ENCODE measurements at regions not wholly inside any gene's neighbourhood (a gene's known extent, or its start where the extent isn't known, plus 50 kb on each side); places are given as distances from the start of the nearest gene placed in this dataset.
"Not testable (repeated sequence)": the region's sequence is repeated elsewhere in the genome, so short reads cannot be mapped to it uniquely, and the experiment has no call there.

- H3K36me3 ChIP-seq (ENCODE audit: insufficient read depth), result no peaks in the 10 kb centered on the region
- no peak overlapping the region for H3K27ac ChIP-seq
- H3K79me2 ChIP-seq (ENCODE audit: insufficient read depth, low read depth), result no peaks in the 10 kb centered on the region
- no peak overlapping the region for H3K4me2 ChIP-seq
- H3K4me1 ChIP-seq (ENCODE audit: low read depth, poor library complexity, severe bottlenecking), result peaks cover 6% of the 10 kb centered on the region
- no peak for TF ChIP-seq CTCF (conservative IDR thresholded peaks at IDR 0.05; ENCODE audit: low read depth, low read length)
- H4K20me1 ChIP-seq (ENCODE audit: insufficient read depth), result no peaks in the 10 kb centered on the region
- H3K4me3 ChIP-seq (IDR thresholded peaks at IDR 0.05; ENCODE audit: insufficient read depth, low read depth, low read length), result no peak overlapping the region
- H3K9ac ChIP-seq, result no peak overlapping the region
- H2AFZ ChIP-seq (ENCODE audit: low read depth), result no peak overlapping the region
- no peaks in the 10 kb centered on the region for H3K27me3 ChIP-seq (ENCODE audit: insufficient read depth, low read depth)
Observed at GRCh38 chr6:3913958-3914337, 64.8 kb downstream of the FAM50B start.

GRCh38 chr6:3915076-3915791, 66.1 kb downstream of the FAM50B start:
- H3K9ac ChIP-seq, result no peak overlapping the region
- TF ChIP-seq CTCF (conservative IDR thresholded peaks at IDR 0.05; ENCODE audit: low read depth, low read length), result no peak
- H2AFZ ChIP-seq (ENCODE audit: low read depth), result no peak overlapping the region
- H3K27ac ChIP-seq, result no peak overlapping the region
- H3K79me2 ChIP-seq (ENCODE audit: insufficient read depth, low read depth), result no peaks in the 10 kb centered on the region
- H3K36me3 ChIP-seq (ENCODE audit: insufficient read depth), result no peaks in the 10 kb centered on the region
- no peak overlapping the region for H3K4me3 ChIP-seq (IDR thresholded peaks at IDR 0.05; ENCODE audit: insufficient read depth, low read depth, low read length)
- H3K4me2 ChIP-seq, result peak overlapping the region; percentile 17; the same call in 1 of the 2 replicates
- peaks cover 6% of the 10 kb centered on the region for H3K4me1 ChIP-seq (ENCODE audit: low read depth, poor library complexity, severe bottlenecking)
- H4K20me1 ChIP-seq (ENCODE audit: insufficient read depth), result no peaks in the 10 kb centered on the region
- no peaks in the 10 kb centered on the region for H3K27me3 ChIP-seq (ENCODE audit: insufficient read depth, low read depth)

- Histone ChIP-seq H3K27me3 (ENCODE audit: insufficient read depth, low read depth) (no peaks in the 10 kb centered on the region), H3K27ac (no peak overlapping the region), H3K79me2 (ENCODE audit: insufficient read depth, low read depth) (no peaks in the 10 kb centered on the region), H2AFZ (ENCODE audit: low read depth) (no peak overlapping the region), H3K4me1 (ENCODE audit: low read depth, poor library complexity, severe bottlenecking) (peaks cover 6% of the 10 kb centered on the region), H4K20me1 (ENCODE audit: insufficient read depth) (no peaks in the 10 kb centered on the region), H3K4me3 (IDR thresholded peaks at IDR 0.05; ENCODE audit: insufficient read depth, low read depth, low read length) (no peak overlapping the region), H3K36me3 (ENCODE audit: insufficient read depth) (no peaks in the 10 kb centered on the region), H3K9ac (no peak overlapping the region), H3K4me2 (no peak overlapping the region)
- TF ChIP-seq CTCF (conservative IDR thresholded peaks at IDR 0.05; ENCODE audit: low read depth, low read length), result no peak
Observed at GRCh38 chr6:3916211-3916610, 67.0 kb downstream of the FAM50B start.

GRCh38 chr6:3916749-3917148, 67.6 kb downstream of the FAM50B start:
- not testable (repeated sequence) for H3K36me3 ChIP-seq (ENCODE audit: insufficient read depth); H2AFZ ChIP-seq (ENCODE audit: low read depth); H3K4me3 ChIP-seq (IDR thresholded peaks at IDR 0.05; ENCODE audit: insufficient read depth, low read depth, low read length); H3K4me1 ChIP-seq (ENCODE audit: low read depth, poor library complexity, severe bottlenecking); H3K27me3 ChIP-seq (ENCODE audit: insufficient read depth, low read depth); H3K27ac ChIP-seq; H3K79me2 ChIP-seq (ENCODE audit: insufficient read depth, low read depth); H3K9ac ChIP-seq; H4K20me1 ChIP-seq (ENCODE audit: insufficient read depth); H3K4me2 ChIP-seq

GRCh38 chr6:3918469-3918868, 69.3 kb downstream of the FAM50B start:
- no peak overlapping the region for H3K27ac ChIP-seq
- H4K20me1 ChIP-seq (ENCODE audit: insufficient read depth), result no peaks in the 10 kb centered on the region
- H3K27me3 ChIP-seq (ENCODE audit: insufficient read depth, low read depth), result no peaks in the 10 kb centered on the region
- peaks cover 6% of the 10 kb centered on the region for H3K4me1 ChIP-seq (ENCODE audit: low read depth, poor library complexity, severe bottlenecking)
- no peak overlapping the region for H2AFZ ChIP-seq (ENCODE audit: low read depth)
- no peak overlapping the region for H3K4me3 ChIP-seq (IDR thresholded peaks at IDR 0.05; ENCODE audit: insufficient read depth, low read depth, low read length)
- H3K79me2 ChIP-seq (ENCODE audit: insufficient read depth, low read depth), result no peaks in the 10 kb centered on the region
- no peaks in the 10 kb centered on the region for H3K36me3 ChIP-seq (ENCODE audit: insufficient read depth)
- H3K9ac ChIP-seq, result no peak overlapping the region
- H3K4me2 ChIP-seq, result no peak overlapping the region
- no peak for TF ChIP-seq CTCF (conservative IDR thresholded peaks at IDR 0.05; ENCODE audit: low read depth, low read length)

All from KMS-11 (cell line).